ENCODE measurements at regions not wholly inside any gene's neighbourhood (a gene's known extent, or its start where the extent isn't known, plus 50 kb on each side); places are given as distances from the start of the nearest gene placed in this dataset.

DNA sequence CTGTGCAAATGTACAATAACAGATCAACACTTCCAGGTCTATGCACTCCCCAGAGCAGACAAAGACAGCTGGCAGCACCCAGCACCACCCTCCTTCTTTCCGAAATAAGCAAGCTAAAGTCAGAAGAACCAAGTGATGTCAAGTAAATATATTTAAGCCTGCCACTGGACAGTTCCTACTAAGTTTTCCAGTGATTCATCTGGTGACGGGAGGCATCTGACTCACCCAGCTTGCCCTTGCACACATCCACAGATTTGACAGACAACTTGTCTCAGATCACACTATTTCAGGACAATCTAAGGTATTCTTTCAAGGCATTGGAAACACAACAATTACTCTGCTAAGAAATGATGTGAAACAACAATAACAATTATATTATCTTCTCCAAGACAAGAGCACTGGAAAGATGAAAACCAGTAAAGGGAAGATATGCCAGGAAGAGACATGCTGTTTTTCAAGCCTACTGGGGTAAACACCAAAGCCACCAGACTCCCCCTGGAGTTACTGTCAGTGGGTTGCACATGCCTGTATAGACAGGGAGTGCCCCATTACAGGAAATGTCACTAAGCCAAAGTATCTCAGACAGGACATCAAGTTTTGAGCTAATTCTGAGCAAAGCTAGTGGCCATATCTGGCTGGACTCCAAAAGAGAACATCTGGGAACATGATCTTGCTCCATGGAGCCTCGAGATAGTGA is 287.9 kb upstream of the KLHL29 start:
- H3K4me1 ChIP-seq (ENCODE audit: insufficient read depth, low read length), result no peaks in the 10 kb centered on the region
- POLR2A ChIA-PET, result no interaction called here
- no peak for FAIRE-seq
- no peaks in the 10 kb centered on the region for H3K79me2 ChIP-seq (ENCODE audit: insufficient read depth, low read length)
- no peak; the same call in 1 of the 3 replicates for ATAC-seq
- H3K27me3 ChIP-seq (ENCODE audit: control insufficient read depth in 1 of 2, insufficient read depth in 2 of 2, low read length in 2 of 2), result no peaks in the 10 kb centered on the region
- no peak overlapping the region for H3K4me2 ChIP-seq (ENCODE audit: low read depth, low read length)
- CTCF ChIA-PET (ENCODE audit: low intra/inter-chr PET ratio, low total read pairs), result no interaction called here
- no peaks in the 10 kb centered on the region for H4K20me1 ChIP-seq (ENCODE audit: insufficient read depth, low read length)
- H2AFZ ChIP-seq (ENCODE audit: low read length), result no peak overlapping the region
- H3K9me3 ChIP-seq (ENCODE audit: low read length), result peaks cover 6% of the 10 kb centered on the region; the same call in 1 of the 2 replicates
- H3K36me3 ChIP-seq (replicated peaks in 1 of 2; ENCODE audit: control insufficient read depth in 1 of 2, insufficient read depth in 2 of 2, low read length in 2 of 2), result no peaks in the 10 kb centered on the region
- no TSS peak for BruUV-seq (replicated peaks)
- DNase-seq (ENCODE audit: low spot score), result no peak
- no peak overlapping the region for H3K27ac ChIP-seq (ENCODE audit: extremely low read length, insufficient read depth, low read length)
- intact Hi-C loops (cut with micrococcal nuclease; ENCODE audit: unreplicated experiment) (no loop called here), in situ Hi-C loops (cut with HindIII; ENCODE audit: extremely low pct_ligation_motif_present, low pct_unique_long_range_greater_than_20kb) (no loop called here)
- no peak overlapping the region for H3K4me3 ChIP-seq (replicated peaks in 1 of 3; ENCODE audit: insufficient read depth in 1 of 3, low read depth in 2 of 3, low read length in 3 of 3)
- TF ChIP-seq, protein P1, sequence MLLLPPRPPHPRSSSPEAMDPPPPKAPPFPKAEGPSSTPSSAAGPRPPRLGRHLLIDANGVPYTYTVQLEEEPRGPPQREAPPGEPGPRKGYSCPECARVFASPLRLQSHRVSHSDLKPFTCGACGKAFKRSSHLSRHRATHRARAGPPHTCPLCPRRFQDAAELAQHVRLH (CRISPR knock-in tag; IDR thresholded peaks at IDR 0.05; ENCODE audit: borderline replicate concordance, low read depth), result no peak
- no peak for TF ChIP-seq TBX3 (IDR thresholded peaks at IDR 0.05; ENCODE audit: borderline replicate concordance)
- TF ChIP-seq ZSCAN22 (CRISPR knock-in tag; IDR thresholded peaks at IDR 0.05), result no peak
- no peak for TF ChIP-seq GATAD2A (CRISPR knock-in tag; IDR thresholded peaks at IDR 0.05)
- TF ChIP-seq, protein P2, sequence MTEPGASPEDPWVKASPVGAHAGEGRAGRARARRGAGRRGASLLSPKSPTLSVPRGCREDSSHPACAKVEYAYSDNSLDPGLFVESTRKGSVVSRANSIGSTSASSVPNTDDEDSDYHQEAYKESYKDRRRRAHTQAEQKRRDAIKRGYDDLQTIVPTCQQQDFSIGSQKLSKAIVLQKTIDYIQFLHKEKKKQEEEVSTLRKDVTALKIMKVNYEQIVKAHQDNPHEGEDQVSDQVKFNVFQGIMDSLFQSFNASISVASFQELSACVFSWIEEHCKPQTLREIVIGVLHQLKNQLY (CRISPR knock-in tag; IDR thresholded peaks at IDR 0.05), result no peak
- TF ChIP-seq ATF7-NPFF (CRISPR knock-in tag; IDR thresholded peaks at IDR 0.05; ENCODE audit: low read depth), result no peak
- no peak for TF ChIP-seq POLR2G (IDR thresholded peaks at IDR 0.05; ENCODE audit: low read depth, low read length)
- TF ChIP-seq AKAP8 (CRISPR knock-in tag; IDR thresholded peaks at IDR 0.05), result no peak
- no peak for TF ChIP-seq ZSCAN21 (CRISPR knock-in tag; IDR thresholded peaks at IDR 0.05; ENCODE audit: borderline replicate concordance)
- no peak for TF ChIP-seq RBM22 (optimal IDR thresholded peaks at IDR 0.05; ENCODE audit: low read length)
- TF ChIP-seq RBAK (CRISPR knock-in tag; IDR thresholded peaks at IDR 0.05), result no peak
- WGBS (ENCODE audit: low lambda C conversion rate), result 7% methylated on average over 3 of the region's 3 CpGs
- H3K9ac ChIP-seq (ENCODE audit: insufficient read depth, low read depth, low read length), result no peak overlapping the region

Measured in HepG2 (cell line).